Globus pallidus (tissue), 1 donor: ENCODE measurements at regions not wholly inside any gene's neighbourhood (a gene's known extent, or its start where the extent isn't known, plus 50 kb on each side); places are given as distances from the start of the nearest gene placed in this dataset.

Source experiments
- DNase-seq: peaks from one replicate; pipeline ENCODE4 v3.0.0-alpha.2; 2015; ENCODE audit warnings: low spot score

GRCh38 chr1:226461087-226461486, 53.2 kb upstream of the PARP1 start:
- no peak for DNase-seq

- no peak for DNase-seq
Observed at GRCh38 chr1:226463925-226464586, 56.2 kb upstream of the PARP1 start.

GRCh38 chr1:226464587-226464971, 56.7 kb upstream of the PARP1 start:
- DNase-seq = peak; percentile 64

GRCh38 chr1:226466296-226466695, 58.4 kb upstream of the PARP1 start:
- peak; percentile 3 for DNase-seq

- no peak for DNase-seq
Observed at GRCh38 chr1:226467443-226467842, 59.5 kb upstream of the PARP1 start.

GRCh38 chr1:226470921-226471866, 63.3 kb upstream of the PARP1 start:
- DNase-seq = no peak

- no peak for DNase-seq
Observed at GRCh38 chr1:226473325-226473724, 65.4 kb upstream of the PARP1 start.

- no peak for DNase-seq
Observed at GRCh38 chr1:226474041-226474440, 66.1 kb upstream of the PARP1 start.

GRCh38 chr1:226474443-226475141, 66.7 kb upstream of the PARP1 start:
- no peak for DNase-seq

GRCh38 chr1:226475142-226475511, 67.2 kb upstream of the PARP1 start:
- DNase-seq = no peak

GRCh38 chr1:226476066-226476465, 68.2 kb upstream of the PARP1 start:
- no peak for DNase-seq

GRCh38 chr1:226476648-226477319, 68.9 kb upstream of the PARP1 start:
- no peak for DNase-seq

- no peak for DNase-seq
Observed at GRCh38 chr1:226479474-226479873, 69.1 kb upstream of the STUM start.

- DNase-seq = no peak
Observed at GRCh38 chr1:226480461-226480860, 68.1 kb upstream of the STUM start.

GRCh38 chr1:226481133-226481532, 67.4 kb upstream of the STUM start:
- DNase-seq = no peak

GRCh38 chr1:226482196-226482595, 66.4 kb upstream of the STUM start:
- no peak for DNase-seq

GRCh38 chr1:226482975-226483700, 65.4 kb upstream of the STUM start:
- DNase-seq = no peak

GRCh38 chr1:226485192-226485591, 63.4 kb upstream of the STUM start:
- no peak for DNase-seq

GRCh38 chr1:226486161-226486560, 62.4 kb upstream of the STUM start:
- no peak for DNase-seq

- no peak for DNase-seq
Observed at GRCh38 chr1:226487921-226488320, 60.6 kb upstream of the STUM start.

GRCh38 chr1:226489718-226490425, 58.7 kb upstream of the STUM start:
- no peak for DNase-seq
